GM18868 (cell line): ENCODE measurements at regions not wholly inside any gene's neighbourhood (a gene's known extent, or its start where the extent isn't known, plus 50 kb on each side); places are given as distances from the start of the nearest gene placed in this dataset.
"Not testable (repeated sequence)": the region's sequence is repeated elsewhere in the genome, so short reads cannot be mapped to it uniquely, and the experiment has no call there.

Experiments used
- ATAC-seq: cut with Tn5 transposase; IDR thresholded peaks from one replicate; pipeline ENCODE4 v1.9.1; 2021; ENCODE audit warnings: mild to moderate bottlenecking, moderate library complexity; ENCODE audit not compliant: unreplicated experiment

DNA sequence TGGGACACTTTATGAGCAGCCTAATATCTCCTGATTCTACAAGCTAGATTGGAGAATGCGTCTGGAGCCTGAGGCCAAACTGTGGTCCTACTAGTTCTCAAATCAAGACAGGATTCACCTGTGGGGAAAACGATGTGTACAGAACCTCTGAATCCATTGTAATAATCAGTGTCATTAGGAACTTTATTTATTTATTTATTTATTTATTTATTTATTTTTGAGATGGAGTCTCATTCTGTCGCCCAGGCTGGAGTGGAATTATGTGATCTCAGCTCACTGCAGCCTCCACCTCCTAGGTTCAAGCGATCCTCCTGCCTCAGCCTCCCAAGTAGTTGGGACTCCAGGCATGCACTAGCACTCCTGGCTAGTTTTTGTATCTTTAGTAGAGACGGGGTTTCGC lies 52.6 kb upstream of the KIF26B start:
- ATAC-seq: not testable (repeated sequence)

DNA sequence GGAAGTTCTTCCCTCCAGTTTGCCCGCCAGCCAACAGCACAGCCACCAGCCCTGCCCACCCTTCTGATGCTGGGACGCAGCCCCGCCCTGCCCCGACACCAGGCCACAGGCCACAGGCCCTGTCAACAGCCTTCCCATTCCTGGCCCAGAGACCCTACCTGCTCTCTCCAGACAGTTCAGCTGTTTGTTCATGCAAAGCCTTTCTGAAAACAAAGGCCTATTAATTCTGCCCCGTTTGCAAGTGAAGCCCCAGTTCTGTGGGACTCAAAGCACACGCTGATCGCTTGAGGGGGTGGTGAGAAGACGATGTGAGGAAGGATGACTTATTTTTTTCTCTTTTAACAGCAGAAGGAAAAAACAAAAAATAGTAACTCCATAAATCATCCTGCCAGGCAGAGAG lies 55.4 kb upstream of the KIF26B start:
- no peak for ATAC-seq

DNA sequence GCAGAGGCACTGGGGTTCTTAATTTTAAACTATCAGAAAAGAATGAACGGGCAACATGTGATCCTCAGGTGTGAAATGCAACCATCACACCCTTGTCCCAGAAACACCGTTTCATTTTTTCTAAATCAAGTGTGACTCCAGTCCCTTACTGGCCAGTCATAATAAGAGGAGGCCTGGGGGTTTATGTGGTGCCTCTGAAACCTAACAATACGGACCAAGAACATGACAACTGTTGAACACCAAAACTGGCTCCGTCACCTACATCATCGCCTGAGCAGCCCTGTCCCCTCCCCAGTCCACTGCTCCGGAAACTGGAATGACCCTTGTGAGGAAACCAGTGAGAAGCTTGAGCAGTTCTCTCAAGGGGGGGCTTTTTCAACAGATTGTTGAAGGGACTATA lies 55.9 kb upstream of the KIF26B start:
- no peak for ATAC-seq

DNA sequence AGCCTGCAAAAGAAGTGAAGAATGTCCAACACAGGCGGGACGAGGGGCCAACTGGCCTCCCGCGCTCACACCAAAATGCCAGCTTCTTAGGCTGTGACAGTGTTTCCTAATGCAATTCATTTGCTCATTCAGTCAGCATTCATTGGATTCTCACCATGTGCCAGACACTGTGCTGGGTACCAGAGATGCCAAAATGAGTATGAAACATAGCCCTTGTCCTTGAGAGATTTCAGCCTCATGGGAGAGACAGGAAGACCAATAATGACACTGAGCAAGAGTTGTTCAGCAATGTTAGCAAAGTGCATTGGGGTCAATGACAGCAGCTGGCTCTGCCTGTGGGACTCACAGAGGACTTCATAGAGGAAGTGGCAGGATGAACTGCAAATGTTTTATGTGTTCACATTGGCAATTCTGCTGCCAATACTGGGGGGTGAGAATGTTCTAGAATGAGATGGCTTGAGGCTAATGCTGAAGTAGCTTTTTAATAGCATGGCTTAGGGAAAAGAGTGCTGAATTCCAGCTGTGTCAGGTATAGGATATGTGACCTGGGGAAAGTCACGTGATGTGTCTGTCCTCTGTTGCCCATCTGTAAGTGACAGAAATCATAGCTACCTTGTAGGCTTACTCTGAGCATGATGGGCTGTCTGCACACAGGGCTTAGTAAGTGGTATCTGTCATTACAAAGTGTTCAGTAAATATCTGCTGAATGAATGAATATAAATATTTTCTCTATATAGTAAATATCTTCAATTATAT lies 58.3 kb upstream of the KIF26B start:
- no peak for ATAC-seq

DNA sequence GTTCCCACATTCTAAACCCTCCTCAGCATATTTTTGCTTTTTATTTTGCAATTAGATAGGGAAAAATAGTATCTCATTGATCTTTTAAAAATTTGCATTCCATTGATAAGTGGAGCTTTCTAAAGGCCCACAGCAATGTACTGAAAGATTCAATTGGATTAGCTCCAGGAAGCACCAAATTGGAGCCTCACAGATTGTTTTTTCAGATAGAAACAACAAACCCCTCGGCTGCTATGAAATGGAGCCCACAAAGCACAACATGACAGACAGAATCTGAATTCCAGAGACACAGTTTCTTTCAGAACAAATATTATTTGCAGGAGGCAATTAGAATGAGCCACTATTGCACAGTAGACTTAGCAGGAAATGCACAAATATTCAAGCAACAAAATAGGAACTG lies 58.9 kb upstream of the KIF26B start:
- ATAC-seq: no peak

DNA sequence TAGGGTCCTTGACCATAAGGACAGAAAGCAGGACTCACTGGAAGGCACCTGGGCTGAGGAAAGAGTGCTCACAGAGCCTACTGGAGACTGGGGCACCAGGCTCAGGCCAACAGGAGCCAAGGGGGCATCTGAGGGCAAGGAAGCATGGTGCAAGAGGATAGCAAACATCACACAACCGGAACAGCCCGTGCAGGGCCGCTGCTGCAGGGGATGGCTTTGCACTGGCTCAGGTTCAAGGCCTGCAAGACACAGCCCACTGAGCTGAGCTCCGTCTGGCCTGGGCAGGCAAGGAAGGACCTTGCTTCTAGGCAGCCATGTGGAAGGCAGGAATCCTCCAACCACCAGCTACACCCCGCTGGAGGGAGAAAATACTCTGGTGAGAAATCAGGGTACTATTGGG lies 59.8 kb upstream of the KIF26B start:
- no peak for ATAC-seq

DNA sequence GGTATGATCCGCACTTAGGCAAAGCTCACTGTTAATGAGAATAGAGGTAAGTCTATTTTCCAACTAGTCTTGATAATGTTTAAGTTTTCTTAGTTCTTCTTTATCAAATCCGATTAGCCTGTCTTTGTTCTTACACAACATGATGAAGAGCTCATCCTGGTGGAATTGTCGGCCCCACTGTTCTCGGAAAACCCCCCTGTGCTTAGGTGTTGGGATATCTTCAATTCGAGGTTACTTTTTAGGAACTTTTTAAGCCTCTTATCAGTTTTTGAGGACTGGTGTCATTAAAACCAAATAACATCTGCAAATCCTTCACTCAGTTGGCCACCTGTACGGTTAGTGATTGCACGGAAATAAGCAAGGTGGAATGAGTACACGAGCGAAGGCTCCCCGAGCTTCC lies 60.7 kb upstream of the KIF26B start:
- ATAC-seq: no peak

DNA sequence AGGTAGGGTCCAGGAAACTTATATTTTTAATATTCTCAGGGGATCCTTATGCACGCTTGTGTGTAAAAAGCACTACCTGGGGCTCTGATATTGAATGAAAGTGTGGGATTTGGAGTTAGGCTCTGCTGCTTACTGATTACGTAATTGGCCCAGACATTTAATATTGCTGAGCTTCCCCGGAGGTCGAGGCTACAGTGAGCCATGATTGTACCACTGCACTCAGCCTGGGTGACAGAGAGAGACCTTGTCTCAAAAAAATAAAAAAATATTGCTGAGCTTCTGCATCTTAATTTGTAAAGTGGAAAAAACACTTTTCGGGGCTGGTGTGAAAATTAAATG lies 62.2 kb upstream of the KIF26B start:
- no peak for ATAC-seq

DNA sequence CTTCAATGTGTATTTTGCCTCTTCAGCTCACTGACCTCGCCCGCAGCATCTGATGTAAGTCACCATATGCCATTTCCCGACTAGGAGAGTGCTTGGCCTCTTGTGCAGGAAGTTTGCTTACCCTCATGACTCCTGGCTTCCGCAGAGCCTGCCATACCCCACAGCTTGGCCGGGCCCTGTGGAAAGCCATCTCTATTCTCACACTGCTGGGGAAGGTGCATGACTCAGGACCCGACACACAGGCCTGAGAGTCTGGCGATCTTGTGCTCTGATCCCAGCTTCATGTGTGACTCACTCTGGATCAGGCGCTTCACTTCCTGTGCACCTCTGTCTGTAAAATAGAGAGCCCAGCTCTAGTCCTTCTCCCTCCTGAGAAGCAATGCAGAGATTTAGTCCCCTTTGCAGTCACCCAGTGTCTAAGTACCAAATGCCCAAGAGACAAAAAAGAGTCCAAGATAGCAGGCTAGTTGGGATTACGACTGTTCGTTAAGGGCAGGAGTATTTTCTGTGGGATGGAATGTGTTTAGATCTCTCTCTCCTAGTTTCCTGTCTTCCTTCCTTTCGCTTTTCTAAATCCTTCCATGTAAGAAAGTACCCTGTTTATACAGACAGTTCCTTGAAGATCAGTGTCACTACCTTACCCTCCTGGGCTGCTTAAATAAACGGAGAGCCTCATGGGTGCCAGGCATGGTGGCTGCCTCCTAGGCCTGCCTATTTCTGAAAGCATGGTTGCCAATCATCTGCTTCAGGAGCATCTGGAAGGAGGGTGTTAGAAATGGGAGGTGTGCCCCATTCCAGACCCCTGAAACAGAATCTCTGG lies 62.8 kb upstream of the KIF26B start:
- no peak for ATAC-seq

DNA sequence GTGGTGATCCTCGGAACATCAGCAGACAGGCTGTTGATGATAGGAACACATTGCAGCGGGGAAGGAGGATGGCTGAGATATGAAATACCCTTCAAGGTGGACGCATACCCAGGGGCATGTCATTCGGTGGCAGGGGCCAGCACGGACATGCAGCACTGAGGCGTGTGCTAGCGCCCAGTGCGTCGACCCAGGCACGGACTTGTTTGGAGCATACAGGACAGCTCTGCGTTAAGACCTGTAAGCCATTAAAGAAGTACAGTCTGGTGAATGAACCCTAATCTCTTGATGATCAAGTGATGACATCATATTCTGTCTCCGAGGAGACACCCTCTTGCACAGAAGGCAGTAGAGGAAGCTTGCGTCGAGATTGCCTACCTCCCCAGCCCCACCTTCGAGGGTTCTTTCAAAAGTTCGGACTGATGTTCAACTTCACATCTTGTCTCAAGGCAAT lies 63.6 kb upstream of the KIF26B start:
- ATAC-seq: no peak

DNA sequence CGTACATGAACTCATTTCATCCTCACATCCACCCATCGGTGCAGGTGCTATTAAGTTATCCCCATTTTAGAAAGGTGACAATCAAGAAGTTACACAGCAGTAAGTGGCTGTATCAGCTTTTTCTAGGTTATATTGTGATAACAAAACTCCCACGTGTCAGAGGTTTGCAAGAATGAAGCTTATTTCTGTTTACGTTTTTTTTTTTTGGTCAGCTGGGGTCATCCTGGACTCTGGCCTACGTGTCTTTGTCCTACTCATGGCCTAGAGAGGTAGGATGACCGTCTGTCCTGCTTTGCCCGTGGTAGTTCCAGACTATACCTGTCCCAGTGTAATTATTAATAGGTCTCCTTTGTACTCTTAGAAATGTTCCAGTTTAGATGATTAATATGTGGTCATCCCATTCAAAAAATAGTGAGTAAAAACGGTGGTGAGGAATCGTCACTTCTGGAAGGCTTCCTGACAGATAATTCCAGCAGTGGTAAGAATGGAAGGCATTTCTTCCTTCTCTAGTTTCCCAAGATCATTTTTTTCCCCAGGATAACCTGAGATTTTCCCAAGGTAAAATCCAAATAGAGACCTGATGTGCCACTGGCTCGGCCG lies 64.2 kb upstream of the KIF26B start:
- ATAC-seq: no peak

DNA sequence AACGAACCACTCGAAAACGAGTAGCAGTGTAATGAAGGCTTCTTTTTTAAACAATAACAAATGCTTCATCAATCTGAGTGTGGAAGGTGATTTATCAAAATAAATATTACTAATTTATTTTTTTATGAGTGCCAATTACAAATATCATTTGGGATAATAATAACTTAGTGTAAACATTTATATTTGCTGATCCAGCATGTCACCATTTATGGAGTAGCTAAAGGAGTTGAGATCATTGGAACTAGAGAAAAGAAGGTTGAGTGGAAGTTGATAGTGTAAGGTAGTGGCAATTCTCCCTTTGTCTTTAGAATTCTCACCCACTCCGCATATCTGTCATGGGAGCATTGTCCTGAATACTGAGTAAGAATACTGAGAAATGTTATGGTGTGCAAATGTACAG lies 67.1 kb upstream of the KIF26B start:
- ATAC-seq: no peak

DNA sequence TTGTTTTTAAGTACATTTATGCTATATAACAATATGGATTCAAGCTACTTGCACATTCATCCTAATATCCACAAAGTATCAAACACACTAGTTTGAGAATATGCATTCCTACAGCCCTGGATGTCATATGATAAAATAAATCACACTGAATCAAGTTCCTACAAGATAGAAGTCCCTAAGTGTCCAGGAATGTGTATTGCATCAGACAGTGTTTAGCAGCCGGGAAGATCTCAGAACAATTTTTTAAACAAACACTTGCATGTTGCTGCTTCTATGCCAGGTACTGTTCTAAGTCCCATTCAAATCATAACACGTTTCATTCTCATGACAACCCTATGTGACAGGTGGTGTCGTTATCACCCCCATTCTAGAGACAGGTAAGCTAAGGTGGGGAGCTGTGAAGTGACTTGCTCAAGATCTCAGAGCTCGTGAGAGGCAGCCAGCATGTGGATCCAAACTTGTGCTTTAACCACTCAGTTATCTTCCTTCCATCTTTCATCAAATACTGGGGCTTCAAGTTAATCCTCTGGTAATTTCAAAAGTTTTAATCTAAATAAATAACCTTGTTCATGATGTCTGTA lies 68.3 kb upstream of the KIF26B start:
- no peak for ATAC-seq

DNA sequence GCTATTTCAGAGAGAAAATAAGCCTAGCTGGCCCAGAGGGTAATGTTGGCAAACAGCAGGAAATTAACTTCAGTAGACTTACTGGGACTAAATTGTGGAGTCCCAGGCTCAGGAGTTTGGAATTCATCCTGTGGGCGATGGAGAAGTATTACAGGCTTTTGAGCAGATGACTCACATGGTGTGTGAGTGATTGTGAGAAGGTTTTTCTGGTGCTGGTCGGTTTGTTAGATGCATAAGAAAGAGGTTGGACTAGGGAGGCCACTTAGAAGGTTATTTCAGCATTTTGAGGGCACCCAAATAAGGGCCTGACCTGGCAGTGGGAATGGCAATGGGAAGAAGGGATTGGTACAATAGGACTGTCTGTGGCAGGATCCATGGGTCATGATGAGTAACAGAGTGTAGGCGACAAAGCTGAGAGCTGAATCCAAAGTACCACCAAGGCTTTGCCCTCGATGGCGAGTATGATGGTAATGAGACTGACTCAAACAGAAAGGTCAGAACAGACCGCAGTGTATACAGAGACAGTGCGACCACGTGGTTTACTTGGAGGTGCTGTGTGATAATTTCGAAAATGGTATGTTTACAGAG lies 69.2 kb upstream of the KIF26B start:
- peak; percentile 84 for ATAC-seq

DNA sequence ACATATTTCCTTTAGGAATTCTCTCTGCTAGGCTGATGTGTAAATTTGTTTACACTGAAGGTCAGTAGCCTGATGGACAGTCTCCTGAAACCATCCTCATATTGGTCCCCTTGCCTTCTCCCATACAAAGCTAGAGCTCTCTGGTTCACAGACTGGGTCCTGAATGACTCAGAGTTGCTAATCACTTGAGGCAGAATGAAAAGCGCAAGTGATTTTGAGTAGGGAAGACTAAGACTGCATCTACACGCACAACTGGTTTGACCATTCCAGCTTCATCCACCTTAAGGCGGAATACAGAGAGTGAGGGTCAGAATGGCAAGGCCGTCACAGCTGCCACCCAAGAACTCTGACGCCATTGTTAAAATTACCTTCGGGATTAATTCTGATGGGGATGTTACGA lies 70.2 kb upstream of the KIF26B start:
- ATAC-seq: no peak

DNA sequence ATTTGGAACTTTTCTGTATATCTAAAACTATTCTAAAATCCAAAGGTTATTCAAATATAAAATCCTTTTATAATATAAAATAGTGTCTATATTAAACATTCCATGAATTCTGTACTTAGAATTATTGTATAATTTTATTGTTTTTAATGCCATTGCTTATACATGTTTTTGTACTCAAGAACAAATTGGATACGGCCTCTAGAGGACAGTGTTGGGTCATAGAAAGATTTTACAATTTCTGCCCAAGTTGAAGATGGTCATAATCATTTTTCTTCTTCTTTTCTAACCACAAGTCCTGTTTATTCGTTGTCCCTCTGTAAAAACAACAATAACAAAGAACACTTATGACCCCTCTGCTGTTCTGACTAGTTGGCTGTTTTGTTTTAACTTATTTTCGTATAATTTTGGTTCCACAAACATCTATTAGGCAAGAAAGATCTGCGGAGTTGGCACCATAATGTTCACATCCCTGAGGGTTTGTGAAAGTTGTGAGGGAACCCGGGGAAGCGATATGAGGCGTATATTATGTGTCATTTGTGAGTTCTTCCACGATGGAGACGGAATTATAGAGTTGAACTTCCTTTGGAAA lies 75.7 kb upstream of the KIF26B start:
- ATAC-seq: no peak

DNA sequence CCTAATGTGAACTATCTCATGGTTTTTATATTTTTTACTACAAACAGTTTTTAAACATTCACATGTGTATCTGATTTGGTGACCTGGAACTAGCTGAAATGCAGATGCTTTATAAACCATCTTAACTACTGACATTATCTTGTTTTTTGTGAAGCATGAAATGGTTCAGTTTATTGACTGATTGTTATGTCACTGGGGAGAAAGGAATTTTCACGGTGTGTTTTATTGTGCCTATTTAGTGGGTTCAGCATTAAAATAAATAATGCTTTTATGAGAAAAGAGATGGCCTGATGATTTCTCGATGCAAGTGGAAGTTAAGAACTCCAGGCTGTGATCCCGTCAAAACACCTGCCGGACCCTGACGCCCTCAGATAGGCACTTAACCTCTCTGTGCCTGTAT lies 79.9 kb upstream of the KIF26B start:
- ATAC-seq: no peak

DNA sequence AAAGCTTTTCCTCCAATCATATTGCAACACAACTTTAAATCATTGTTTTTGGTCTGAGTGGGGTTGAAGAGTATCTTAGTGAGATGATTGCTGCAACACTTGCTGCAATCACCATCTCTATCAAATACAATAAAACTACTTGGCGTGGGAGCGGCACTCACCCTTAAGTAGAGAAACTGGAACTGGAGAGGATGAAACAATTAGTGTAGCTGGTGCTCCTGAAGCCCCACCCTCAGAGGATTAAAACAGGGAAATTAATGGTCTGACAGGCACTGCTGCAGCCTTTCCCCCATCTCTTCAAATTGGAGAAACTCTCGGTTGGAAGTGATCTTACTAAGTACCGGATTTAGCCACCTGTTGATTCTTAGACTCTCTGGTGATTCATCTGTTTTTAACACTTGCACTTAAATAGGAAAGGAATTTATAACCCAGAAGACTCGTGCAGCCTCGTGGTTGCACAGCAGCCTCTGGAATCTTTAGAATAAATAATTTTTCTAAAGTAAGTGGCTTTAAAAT lies 80.5 kb upstream of the KIF26B start:
- no peak for ATAC-seq

DNA sequence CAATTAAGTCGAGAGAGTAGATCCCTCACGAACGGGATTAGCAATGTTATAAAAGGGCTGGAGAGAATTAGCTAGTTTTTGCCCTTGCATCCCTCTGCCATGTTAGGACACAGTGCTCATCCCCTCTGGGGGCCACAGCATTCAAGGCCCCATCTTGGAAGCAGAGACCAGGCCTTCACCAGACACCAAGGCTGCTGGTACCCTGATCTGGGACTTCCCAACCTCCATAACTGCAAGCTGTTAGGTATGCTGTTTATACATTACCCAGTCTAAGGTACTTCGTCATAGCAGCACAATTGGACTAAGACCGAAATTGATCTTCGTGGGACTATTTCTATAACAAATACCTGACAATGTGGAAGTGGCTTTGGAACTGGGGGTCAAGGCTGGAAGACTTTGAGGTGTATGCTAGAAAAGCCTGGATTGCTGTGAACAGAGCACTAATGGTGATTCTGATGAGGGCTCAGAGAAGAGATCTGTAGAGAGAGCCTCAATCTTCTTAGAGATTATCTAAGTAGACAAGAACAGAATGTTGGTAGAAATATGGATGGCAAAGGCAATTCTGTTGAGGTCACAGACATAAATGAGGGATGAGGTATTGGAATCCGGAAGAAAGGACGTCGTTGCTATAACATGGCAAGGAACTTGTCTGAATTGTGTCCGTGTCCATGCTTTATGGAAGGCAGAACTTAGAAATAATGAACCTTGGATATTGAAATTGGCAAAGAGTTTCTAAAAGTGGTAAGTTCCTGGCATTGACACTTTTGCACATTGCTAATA lies 83.8 kb upstream of the KIF26B start:
- ATAC-seq: no peak

DNA sequence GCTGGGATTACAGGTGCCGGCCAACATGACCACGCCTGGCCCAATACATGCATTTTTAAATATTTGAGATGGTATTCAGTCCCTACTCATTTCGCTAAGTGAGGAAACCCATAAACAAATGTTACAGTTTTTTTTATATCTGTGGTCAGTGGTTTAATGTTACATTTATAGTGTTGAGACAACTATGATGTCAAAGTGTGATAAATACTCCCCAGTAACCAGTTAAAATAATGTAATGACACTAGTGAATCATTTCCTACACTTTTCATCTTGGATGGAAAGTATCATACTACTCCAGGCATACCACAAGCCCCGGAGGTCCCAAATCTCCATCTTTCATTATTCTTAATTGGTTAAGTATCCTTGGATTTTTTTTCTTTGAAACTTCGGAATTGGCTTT lies 87.5 kb upstream of the KIF26B start:
- no peak for ATAC-seq
